ENCODE measurements at regions not wholly inside any gene's neighbourhood (a gene's known extent, or its start where the extent isn't known, plus 50 kb on each side); places are given as distances from the start of the nearest gene placed in this dataset.
"Not testable (repeated sequence)": the region's sequence is repeated elsewhere in the genome, so short reads cannot be mapped to it uniquely, and the experiment has no call there.

DNA sequence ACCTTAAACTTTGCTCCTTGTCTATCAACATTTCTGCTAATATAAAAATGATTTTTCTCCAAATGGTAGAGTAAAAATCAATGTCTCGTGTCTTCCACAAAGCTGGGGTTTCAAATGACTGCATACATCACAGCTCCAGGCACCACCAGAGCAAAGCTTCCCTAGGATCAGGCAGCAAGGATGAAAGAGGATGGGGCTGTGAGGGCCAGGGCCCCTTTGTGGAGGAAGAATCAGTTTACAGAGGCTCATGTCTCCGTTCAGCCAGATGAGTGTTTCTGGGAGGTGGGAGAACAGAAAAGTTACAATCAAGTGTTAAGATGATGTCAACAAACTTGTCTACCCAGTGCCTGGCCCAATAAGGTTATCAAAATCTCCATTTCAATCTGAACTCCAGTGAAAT is 105.5 kb downstream of the BDH1 start:
- CTCF ChIA-PET, result no interaction called here
- TF ChIP-seq NFRKB (IDR thresholded peaks at IDR 0.05) (no peak), CTBP1 (IDR thresholded peaks at IDR 0.05; ENCODE audit: borderline replicate concordance) (no peak), ARNT (IDR thresholded peaks at IDR 0.05) (no peak), BHLHE40 (IDR thresholded peaks at IDR 0.05; ENCODE audit: borderline replicate concordance) (no peak), FOXK2 (IDR thresholded peaks at IDR 0.05) (no peak), ELF4 (IDR thresholded peaks at IDR 0.05) (no peak), SUZ12 (IDR thresholded peaks at IDR 0.05) (no peak), FOXA1 (IDR thresholded peaks at IDR 0.05) (no peak), TARDBP (IDR thresholded peaks at IDR 0.05) (no peak), ZNF384 (IDR thresholded peaks at IDR 0.05) (no peak), SP1 (IDR thresholded peaks at IDR 0.05) (no peak), FOXM1 (IDR thresholded peaks at IDR 0.05; ENCODE audit: borderline replicate concordance) (no peak), L3MBTL2 (conservative IDR thresholded peaks at IDR 0.05) (no peak), LEF1 (IDR thresholded peaks at IDR 0.05; ENCODE audit: borderline replicate concordance) (no peak), HDGF (IDR thresholded peaks at IDR 0.05; ENCODE audit: borderline replicate concordance) (no peak)
- TF ChIP-seq, protein P1, sequence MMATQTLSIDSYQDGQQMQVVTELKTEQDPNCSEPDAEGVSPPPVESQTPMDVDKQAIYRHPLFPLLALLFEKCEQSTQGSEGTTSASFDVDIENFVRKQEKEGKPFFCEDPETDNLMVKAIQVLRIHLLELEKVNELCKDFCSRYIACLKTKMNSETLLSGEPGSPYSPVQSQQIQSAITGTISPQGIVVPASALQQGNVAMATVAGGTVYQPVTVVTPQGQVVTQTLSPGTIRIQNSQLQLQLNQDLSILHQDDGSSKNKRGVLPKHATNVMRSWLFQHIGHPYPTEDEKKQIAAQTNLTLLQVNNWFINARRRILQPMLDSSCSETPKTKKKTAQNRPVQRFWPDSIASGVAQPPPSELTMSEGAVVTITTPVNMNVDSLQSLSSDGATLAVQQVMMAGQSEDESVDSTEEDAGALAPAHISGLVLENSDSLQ (IDR thresholded peaks at IDR 0.05), result no peak

DNA sequence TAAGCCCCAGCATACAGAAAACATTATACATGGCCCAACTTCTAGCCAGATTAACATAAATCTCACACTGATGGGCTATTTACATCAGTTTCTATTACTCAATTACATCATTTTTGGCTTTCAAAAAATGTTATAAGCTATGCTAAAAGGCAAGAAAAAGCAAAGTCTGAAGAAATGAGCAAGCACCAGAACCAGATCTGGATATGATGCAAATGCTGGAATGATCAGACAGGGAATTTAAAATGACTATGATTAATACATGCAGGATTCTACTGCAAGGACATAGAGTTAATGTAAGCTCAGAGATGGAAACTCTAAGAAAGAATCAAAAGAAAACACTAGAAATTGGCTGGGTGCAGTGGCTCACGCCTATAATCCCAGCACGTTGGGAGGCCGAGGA is 106.6 kb downstream of the BDH1 start:
- CTCF ChIA-PET; DNase-seq (ENCODE audit: extremely low spot score); POLR2A ChIA-PET: not testable (repeated sequence)

More for the DNA sequence above, 105.5 kb downstream of the BDH1 start:
- POLR2A ChIA-PET, result no interaction called here
- DNase-seq (ENCODE audit: extremely low spot score), result no peak

DNA sequence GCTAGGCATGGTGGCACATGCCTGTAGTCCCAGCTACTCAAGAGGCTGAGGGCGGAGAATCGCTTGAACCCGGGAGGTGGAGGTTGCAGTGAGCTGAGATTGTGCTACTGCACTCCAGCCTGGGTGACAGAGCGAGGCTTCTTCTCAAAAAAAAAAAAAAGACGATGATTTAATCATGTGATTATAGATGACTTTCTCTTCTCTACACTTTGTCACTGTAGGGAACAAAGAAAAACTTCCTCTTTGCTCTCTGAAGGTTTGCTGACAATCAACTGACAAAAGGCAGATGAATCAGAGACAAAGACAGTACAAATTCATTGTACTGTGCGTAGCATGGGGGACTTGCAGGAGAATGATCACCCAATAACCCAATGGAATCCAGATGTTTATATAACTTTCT is 108.0 kb downstream of the BDH1 start:
- CTCF ChIA-PET; DNase-seq (ENCODE audit: extremely low spot score); POLR2A ChIA-PET: not testable (repeated sequence)

DNA sequence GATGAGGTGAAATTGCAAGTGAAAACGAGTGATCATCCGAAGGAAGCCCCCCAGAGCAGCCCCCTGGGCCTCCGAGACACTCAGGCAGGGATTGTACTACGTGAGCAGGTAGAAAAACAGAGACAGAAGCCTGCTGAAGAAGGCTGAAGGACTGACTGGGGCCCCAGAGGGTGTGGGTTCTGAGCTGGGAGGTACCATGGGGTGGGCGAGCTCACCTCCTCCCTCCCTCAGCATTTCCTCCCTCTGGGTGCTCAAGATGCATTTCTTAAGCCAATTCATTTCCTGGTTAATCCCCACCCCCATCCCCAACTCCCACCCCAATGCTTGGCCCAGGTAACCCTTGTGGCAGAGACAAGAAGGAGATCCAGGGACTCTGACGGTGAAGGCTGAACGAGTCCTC is 108.7 kb downstream of the BDH1 start:
- POLR2A ChIA-PET, result no interaction called here
- CTCF ChIA-PET, result no interaction called here
- no peak for TF ChIP-seq CTBP1 (IDR thresholded peaks at IDR 0.05; ENCODE audit: borderline replicate concordance)
- TF ChIP-seq SUZ12 (IDR thresholded peaks at IDR 0.05), result no peak
- TF ChIP-seq LEF1 (IDR thresholded peaks at IDR 0.05; ENCODE audit: borderline replicate concordance), result no peak
- no peak for TF ChIP-seq FOXM1 (IDR thresholded peaks at IDR 0.05; ENCODE audit: borderline replicate concordance)
- TF ChIP-seq ZNF384 (IDR thresholded peaks at IDR 0.05), result no peak
- no peak for TF ChIP-seq FOXK2 (IDR thresholded peaks at IDR 0.05)
- no peak for TF ChIP-seq ELF4 (IDR thresholded peaks at IDR 0.05)
- TF ChIP-seq SP1 (IDR thresholded peaks at IDR 0.05), result no peak
- TF ChIP-seq ARNT (IDR thresholded peaks at IDR 0.05), result no peak
- no peak for TF ChIP-seq TARDBP (IDR thresholded peaks at IDR 0.05)
- no peak for TF ChIP-seq HDGF (IDR thresholded peaks at IDR 0.05; ENCODE audit: borderline replicate concordance)
- no peak for TF ChIP-seq NFRKB (IDR thresholded peaks at IDR 0.05)
- TF ChIP-seq BHLHE40 (IDR thresholded peaks at IDR 0.05; ENCODE audit: borderline replicate concordance), result no peak
- TF ChIP-seq, protein P1 (IDR thresholded peaks at IDR 0.05), result no peak
- DNase-seq (ENCODE audit: extremely low spot score), result no peak

DNA sequence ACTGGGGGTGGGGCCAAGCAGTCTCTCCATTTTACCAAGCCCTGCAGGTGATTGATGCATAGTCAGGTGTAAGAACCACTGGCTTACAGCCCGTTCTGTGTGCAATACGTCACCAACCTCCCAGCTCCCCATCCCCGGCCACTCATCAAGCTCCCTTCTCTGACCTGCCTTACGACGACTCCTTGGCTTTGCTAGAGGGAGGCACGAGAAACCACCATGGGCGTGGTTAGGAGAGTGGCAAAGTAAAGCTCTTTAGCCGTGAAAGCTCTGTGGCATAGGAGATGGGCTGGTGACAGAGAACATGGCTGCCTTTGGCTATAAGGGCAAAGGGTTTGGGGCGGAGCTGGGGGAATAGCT is 109.1 kb downstream of the BDH1 start:
- ChIA-PET CTCF (no interaction called here), POLR2A (no interaction called here)
- TF ChIP-seq SP1 (IDR thresholded peaks at IDR 0.05), result no peak
- TF ChIP-seq BHLHE40 (IDR thresholded peaks at IDR 0.05; ENCODE audit: borderline replicate concordance), result no peak
- no peak for TF ChIP-seq FOXM1 (IDR thresholded peaks at IDR 0.05; ENCODE audit: borderline replicate concordance)
- TF ChIP-seq ZNF384 (IDR thresholded peaks at IDR 0.05), result no peak
- no peak for TF ChIP-seq TARDBP (IDR thresholded peaks at IDR 0.05)
- TF ChIP-seq ARNT (IDR thresholded peaks at IDR 0.05), result no peak
- TF ChIP-seq SUZ12 (IDR thresholded peaks at IDR 0.05), result no peak
- no peak for TF ChIP-seq L3MBTL2 (conservative IDR thresholded peaks at IDR 0.05)
- no peak for TF ChIP-seq HDGF (IDR thresholded peaks at IDR 0.05; ENCODE audit: borderline replicate concordance)
- no peak for TF ChIP-seq FOXA1 (IDR thresholded peaks at IDR 0.05)
- TF ChIP-seq LEF1 (IDR thresholded peaks at IDR 0.05; ENCODE audit: borderline replicate concordance), result no peak
- TF ChIP-seq, protein P1 (IDR thresholded peaks at IDR 0.05), result no peak
- no peak for TF ChIP-seq FOXK2 (IDR thresholded peaks at IDR 0.05)
- DNase-seq (ENCODE audit: extremely low spot score), result no peak

DNA sequence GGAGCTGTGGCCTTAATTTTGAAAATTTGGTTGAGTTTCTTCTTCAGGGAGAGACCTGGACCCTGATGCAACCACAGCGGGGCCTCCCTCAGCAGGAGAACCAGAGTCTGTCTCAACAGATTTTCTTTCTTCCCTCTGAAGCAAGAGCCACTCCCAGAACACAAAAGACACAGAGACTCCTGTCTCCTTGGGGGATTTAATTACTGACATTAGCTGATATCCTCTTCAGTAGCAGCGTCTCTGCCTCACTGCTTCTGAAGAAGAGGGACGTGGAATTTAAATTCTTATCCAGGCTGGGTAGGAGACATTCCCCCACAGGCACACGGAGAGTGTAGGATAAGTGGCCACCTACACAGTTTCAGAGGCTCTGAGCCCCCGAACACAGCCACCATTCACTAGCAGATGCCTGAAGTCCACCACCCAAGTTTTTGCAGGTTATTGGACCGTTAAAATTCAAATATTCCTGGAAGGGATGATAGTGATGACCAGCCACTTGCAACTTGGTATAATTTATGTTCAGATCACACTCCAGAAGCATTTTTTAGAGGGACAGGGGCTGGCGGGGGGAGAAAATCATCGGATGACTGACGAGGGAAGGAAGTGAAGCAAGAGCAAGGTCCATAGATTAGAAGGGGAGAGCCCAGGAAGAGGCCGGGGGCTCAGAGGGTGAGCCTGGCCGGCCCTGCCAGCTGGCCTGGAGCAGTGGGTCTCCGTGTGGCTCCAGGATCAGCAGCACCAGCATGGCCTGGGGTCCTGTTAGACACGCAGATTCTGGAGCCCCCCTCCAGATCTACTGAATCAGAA is 109.7 kb downstream of the BDH1 start:
- ChIA-PET POLR2A (no interaction called here), CTCF (no interaction called here)
- no peak for TF ChIP-seq FOXM1 (IDR thresholded peaks at IDR 0.05; ENCODE audit: borderline replicate concordance)
- TF ChIP-seq ARNT (IDR thresholded peaks at IDR 0.05), result no peak
- TF ChIP-seq HDGF (IDR thresholded peaks at IDR 0.05; ENCODE audit: borderline replicate concordance), result no peak
- no peak for TF ChIP-seq ELF4 (IDR thresholded peaks at IDR 0.05)
- TF ChIP-seq NFRKB (IDR thresholded peaks at IDR 0.05), result no peak
- no peak for TF ChIP-seq SUZ12 (IDR thresholded peaks at IDR 0.05)
- no peak for TF ChIP-seq CTBP1 (IDR thresholded peaks at IDR 0.05; ENCODE audit: borderline replicate concordance)
- TF ChIP-seq L3MBTL2 (conservative IDR thresholded peaks at IDR 0.05), result no peak
- no peak for TF ChIP-seq SP1 (IDR thresholded peaks at IDR 0.05)
- TF ChIP-seq FOXK2 (IDR thresholded peaks at IDR 0.05), result no peak
- no peak for TF ChIP-seq FOXA1 (IDR thresholded peaks at IDR 0.05)
- no peak for TF ChIP-seq ZNF384 (IDR thresholded peaks at IDR 0.05)
- TF ChIP-seq LEF1 (IDR thresholded peaks at IDR 0.05; ENCODE audit: borderline replicate concordance), result no peak
- no peak for TF ChIP-seq TARDBP (IDR thresholded peaks at IDR 0.05)
- TF ChIP-seq, protein P1 (IDR thresholded peaks at IDR 0.05), result no peak
- TF ChIP-seq BHLHE40 (IDR thresholded peaks at IDR 0.05; ENCODE audit: borderline replicate concordance), result no peak
- DNase-seq (ENCODE audit: extremely low spot score), result no peak

Measured in HEK293T (cell line).